Gastroesophageal sphincter (tissue), 4 donors: ENCODE measurements at regions not wholly inside any gene's neighbourhood (a gene's known extent, or its start where the extent isn't known, plus 50 kb on each side); places are given as distances from the start of the nearest gene placed in this dataset.

ENCODE experiments used
- ATAC-seq: fragments of 150-250 bp; one replicate; pipeline ENCODE4 v1.9.1; 2016; ENCODE audit warnings: mild to moderate bottlenecking, moderate library complexity
- H3K27ac ChIP-seq, 4 donors: fragments of 200-600 bp; sonication (generic) in 3 of 4; 1 replicate in 3 of 4; 2 replicates in 1 of 4; pipeline ENCODE4 v1.5.1; 2016 to 2019
- H3K27me3 ChIP-seq: fragments of 200-600 bp; sonication (generic); one replicate; pipeline ENCODE4 v1.5.1; 2019
- H3K36me3 ChIP-seq, 2 donors: fragments of 200-600 bp; sonication (generic); one replicate each; pipeline ENCODE4 v1.5.1; 2019; ENCODE audit warnings: control low read depth in 1 of 2
- H3K4me1 ChIP-seq, 3 donors: fragments of 200-600 bp; sonication (generic); 1 replicate in 2 of 3; 2 replicates in 1 of 3; pipeline ENCODE4 v1.5.1; 2016 to 2019; ENCODE audit warnings: control low read depth in 2 of 3
- H3K4me3 ChIP-seq, 2 donors: fragments of 200-600 bp; sonication (generic); one replicate each; pipeline ENCODE4 v1.5.1; 2019; ENCODE audit warnings: mild to moderate bottlenecking in 1 of 2, moderate library complexity in 1 of 2
- H3K9me3 ChIP-seq, 3 donors: fragments of 200-600 bp; sonication (generic); one replicate each; pipeline ENCODE4 v1.5.1; 2017 to 2019; ENCODE audit warnings: control low read depth in 2 of 3
- EP300 ChIP-seq: sonication (generic); formaldehyde crosslinking; IDR thresholded peaks from one replicate; pipeline ENCODE4 v1.6.1; 2017; ENCODE audit warnings: antibody characterized with exemption, mild to moderate bottlenecking
- POLR2A ChIP-seq, 2 donors: fragments of 450-650 bp; IDR thresholded peaks; one replicate each; pipeline ENCODE4 v1.6.1; 2017; ENCODE audit warnings: antibody characterized with exemption in 2 of 2, mild to moderate bottlenecking in 2 of 2, moderate library complexity in 1 of 2
- POLR2AphosphoS5 ChIP-seq: sonication (generic); formaldehyde crosslinking; IDR thresholded peaks from one replicate; pipeline ENCODE4 v1.6.1; 2017; ENCODE audit warnings: antibody characterized with exemption
- WGBS, 2 donors: methylation state at CpG; one replicate each; pipeline ENCODE4 v1.1.5; 2018; ENCODE audit warnings: low coverage in 1 of 2; 5-methylcytosine and 5-hydroxymethylcytosine counted together
- TF ChIP-seq, protein P1 (sequence below), 4 experiments: fragments of 200-600 bp in 2 of 4; fragments of 450-650 bp in 2 of 4; sonication (generic) in 1 of 4; IDR thresholded peaks; one replicate each; pipeline ENCODE4 v1.5.1; 2017 to 2019; ENCODE audit warnings: antibody characterized with exemption in 4 of 4, mild to moderate bottlenecking in 2 of 4, moderate library complexity in 2 of 4

DNA sequence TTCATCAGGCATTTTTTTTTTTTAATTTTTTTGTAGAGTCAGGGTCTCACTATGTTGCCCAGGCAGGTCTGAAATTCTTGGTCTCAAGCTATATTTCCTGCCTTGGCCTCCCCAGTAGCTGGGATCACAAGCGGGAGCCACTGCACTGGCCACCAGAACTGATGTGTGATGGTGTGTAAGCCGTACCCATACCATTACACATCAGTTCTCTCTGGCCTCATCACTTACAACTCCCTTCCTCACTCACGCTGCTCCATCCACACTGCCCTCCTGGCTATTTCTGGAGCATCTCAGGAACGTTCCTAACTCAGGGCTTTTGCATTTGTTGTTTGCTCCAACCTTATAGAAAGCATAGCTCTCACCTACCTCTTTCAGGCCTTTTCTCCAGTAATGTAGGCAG, 834.5 kb upstream of the ID2 start:
- no peak for ATAC-seq
- WGBS, 2 donors = 62 to 77% methylated on average over 2 to 4 of the region's 4 CpGs
- H3K27ac ChIP-seq = no peak overlapping the region

DNA sequence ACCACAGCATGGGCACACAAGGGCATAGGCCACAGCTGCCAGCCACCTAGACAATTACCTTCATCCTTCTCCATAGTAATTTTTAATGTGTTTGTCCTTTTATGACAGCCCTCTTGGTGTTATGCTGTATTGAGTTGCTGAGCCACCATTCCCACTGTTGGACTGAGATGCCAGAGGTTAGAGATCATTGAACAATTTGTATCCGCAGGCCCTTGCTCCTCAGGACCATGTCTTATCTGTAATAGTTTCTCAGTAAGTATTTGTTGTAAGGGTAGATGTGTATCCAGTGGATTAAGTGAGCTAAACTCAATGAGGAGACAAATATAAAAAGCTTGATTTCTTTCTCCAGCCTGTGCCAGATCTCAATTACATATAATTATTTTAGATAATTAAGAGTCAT, 832.8 kb upstream of the ID2 start:
- 100% methylated on average over 1 of the region's 1 CpG for WGBS, 2 donors
- Histone ChIP-seq H3K4me3 (no peak overlapping the region), H3K27me3 (no peaks in the 10 kb centered on the region), H3K9me3 (no peaks in the 10 kb centered on the region), H3K4me1 (peaks cover 0 to 11% (median 0%) of the 10 kb centered on the region in 3 donors), H3K27ac (no peak overlapping the region), H3K36me3 (no peaks in the 10 kb centered on the region)
- no peak for ATAC-seq
- no peak for TF ChIP-seq EP300
- TF ChIP-seq, protein P1, sequence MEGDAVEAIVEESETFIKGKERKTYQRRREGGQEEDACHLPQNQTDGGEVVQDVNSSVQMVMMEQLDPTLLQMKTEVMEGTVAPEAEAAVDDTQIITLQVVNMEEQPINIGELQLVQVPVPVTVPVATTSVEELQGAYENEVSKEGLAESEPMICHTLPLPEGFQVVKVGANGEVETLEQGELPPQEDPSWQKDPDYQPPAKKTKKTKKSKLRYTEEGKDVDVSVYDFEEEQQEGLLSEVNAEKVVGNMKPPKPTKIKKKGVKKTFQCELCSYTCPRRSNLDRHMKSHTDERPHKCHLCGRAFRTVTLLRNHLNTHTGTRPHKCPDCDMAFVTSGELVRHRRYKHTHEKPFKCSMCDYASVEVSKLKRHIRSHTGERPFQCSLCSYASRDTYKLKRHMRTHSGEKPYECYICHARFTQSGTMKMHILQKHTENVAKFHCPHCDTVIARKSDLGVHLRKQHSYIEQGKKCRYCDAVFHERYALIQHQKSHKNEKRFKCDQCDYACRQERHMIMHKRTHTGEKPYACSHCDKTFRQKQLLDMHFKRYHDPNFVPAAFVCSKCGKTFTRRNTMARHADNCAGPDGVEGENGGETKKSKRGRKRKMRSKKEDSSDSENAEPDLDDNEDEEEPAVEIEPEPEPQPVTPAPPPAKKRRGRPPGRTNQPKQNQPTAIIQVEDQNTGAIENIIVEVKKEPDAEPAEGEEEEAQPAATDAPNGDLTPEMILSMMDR (IDR thresholded peaks at IDR 0.05) = no peak
- no peak for TF ChIP-seq POLR2AphosphoS5
- no peak for TF ChIP-seq POLR2A (IDR thresholded peaks at IDR 0.05)

More for the DNA sequence above, 834.5 kb upstream of the ID2 start:
- no peaks in the 10 kb centered on the region for H3K9me3 ChIP-seq
- H3K36me3 ChIP-seq = no peaks in the 10 kb centered on the region
- TF ChIP-seq EP300 (no peak), POLR2A (IDR thresholded peaks at IDR 0.05) (no peak), POLR2AphosphoS5 (no peak)
- TF ChIP-seq, protein P1 (IDR thresholded peaks at IDR 0.05) = no peak
- H3K4me3 ChIP-seq = no peak overlapping the region
- peaks cover 0 to 11% (median 0%) of the 10 kb centered on the region in 3 donors for H3K4me1 ChIP-seq
- no peaks in the 10 kb centered on the region for H3K27me3 ChIP-seq

DNA sequence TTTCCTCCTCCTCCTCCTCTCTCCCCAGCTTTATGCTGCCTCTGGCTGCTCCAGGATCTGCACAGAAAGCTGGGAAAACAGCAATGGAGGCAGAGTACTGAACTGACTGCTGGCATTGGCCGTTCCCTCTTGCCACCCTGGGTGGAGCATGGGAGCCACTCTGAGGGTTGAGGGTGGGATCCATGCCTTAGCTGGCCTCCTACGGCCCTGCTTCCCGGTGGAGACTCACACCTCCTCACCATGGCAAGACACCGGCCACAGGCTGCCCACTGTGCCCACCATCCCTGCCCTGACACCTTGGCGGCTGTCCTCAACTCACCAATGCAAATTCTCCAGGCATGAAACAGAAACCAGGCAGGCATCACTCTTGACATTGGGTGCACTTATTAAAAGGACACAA, 832.3 kb upstream of the ID2 start:
- WGBS, 2 donors = no CpG with 5 or more reads among the region's 5 CpGs
- Histone ChIP-seq H3K9me3 (no peaks in the 10 kb centered on the region), H3K36me3 (no peaks in the 10 kb centered on the region), H3K27me3 (no peaks in the 10 kb centered on the region), H3K27ac (no peak overlapping the region), H3K4me3 (no peak overlapping the region), H3K4me1 (peaks cover 0 to 11% (median 0%) of the 10 kb centered on the region in 3 donors)
- no peak for ATAC-seq
- TF ChIP-seq, protein P1 (IDR thresholded peaks at IDR 0.05) = no peak
- TF ChIP-seq POLR2A (IDR thresholded peaks at IDR 0.05) = no peak
- TF ChIP-seq EP300 = no peak
- TF ChIP-seq POLR2AphosphoS5 = no peak

DNA sequence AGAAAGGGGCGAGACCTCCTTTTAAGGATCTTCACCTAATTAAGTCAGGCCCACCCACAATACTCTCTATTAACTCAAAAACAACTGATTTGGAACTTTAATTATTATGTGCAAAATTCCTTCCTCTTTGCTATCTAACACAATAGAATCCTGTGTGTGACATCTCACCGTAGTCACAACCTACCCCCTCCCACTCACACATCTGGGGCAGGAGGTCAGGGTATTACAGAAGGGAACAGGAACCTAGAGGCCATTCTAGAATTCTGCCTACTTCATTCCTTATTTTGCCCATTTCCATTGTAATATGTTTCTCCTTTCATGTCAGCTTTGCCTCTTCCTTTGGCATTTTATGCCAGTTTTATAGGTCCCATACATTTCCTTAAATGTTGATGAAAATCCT, 829.3 kb upstream of the ID2 start:
- H3K27ac ChIP-seq = no peak overlapping the region
- TF ChIP-seq EP300 (no peak), POLR2AphosphoS5 (no peak), POLR2A (IDR thresholded peaks at IDR 0.05) (no peak)
- TF ChIP-seq, protein P1 (IDR thresholded peaks at IDR 0.05) = no peak
- WGBS, 2 donors = 0 to 44% methylated on average over 1 to 2 of the region's 2 CpGs
- no peaks in the 10 kb centered on the region for H3K9me3 ChIP-seq
- no peak for ATAC-seq
- H3K36me3 ChIP-seq = no peaks in the 10 kb centered on the region
- no peak overlapping the region for H3K4me3 ChIP-seq
- no peaks in the 10 kb centered on the region for H3K27me3 ChIP-seq
- peaks cover 0 to 9% (median 0%) of the 10 kb centered on the region in 3 donors for H3K4me1 ChIP-seq

DNA sequence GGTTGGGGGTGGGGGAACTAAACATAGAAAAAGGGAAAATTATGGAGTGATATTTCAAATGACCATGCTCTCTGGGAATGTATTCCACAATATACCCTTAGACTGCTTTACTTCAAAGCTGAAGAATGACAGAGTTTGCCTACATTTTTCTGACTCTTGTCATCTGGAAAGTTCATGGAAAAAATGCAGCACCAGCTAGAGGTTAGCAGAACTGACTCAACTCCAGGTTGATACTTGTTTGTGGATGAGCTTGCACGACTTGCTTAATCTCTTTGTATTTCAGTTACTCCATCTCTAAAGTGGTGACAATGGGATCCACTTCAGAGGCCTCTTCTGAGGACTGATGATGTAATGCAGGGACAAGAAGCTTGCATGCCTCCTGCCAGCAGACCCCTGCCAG, 824.0 kb upstream of the ID2 start:
- Histone ChIP-seq H3K36me3 (no peaks in the 10 kb centered on the region), H3K9me3 (no peaks in the 10 kb centered on the region), H3K27ac (no peak overlapping the region), H3K4me1 (no peaks in the 10 kb centered on the region), H3K4me3 (no peak overlapping the region), H3K27me3 (no peaks in the 10 kb centered on the region)
- TF ChIP-seq, protein P1 (IDR thresholded peaks at IDR 0.05) = no peak
- TF ChIP-seq EP300 (no peak), POLR2AphosphoS5 (no peak), POLR2A (IDR thresholded peaks at IDR 0.05) (no peak)
- 82% methylated on average over 1 of the region's 1 CpG; no CpG with 5 or more reads in 1 of the 2 donors for WGBS, 2 donors
- no peak for ATAC-seq
